GM23338 (cell line): ENCODE measurements at regions not wholly inside any gene's neighbourhood (a gene's known extent, or its start where the extent isn't known, plus 50 kb on each side); places are given as distances from the start of the nearest gene placed in this dataset.

Source experiments
- ATAC-seq: fragments of 200-7000 bp; cut with Tn5 transposase; 3 replicates; pipeline ENCODE4 v1.9.1; 2020
- DNase-seq: peaks from one replicate; pipeline ENCODE4 v3.0.0-alpha.2; 2015; ENCODE audit warnings: low spot score
- H2AFZ ChIP-seq: fragments of 200-600 bp; sonication (generic); 2 replicates; pipeline ENCODE4 v1.8.0; 2016; ENCODE audit warnings: antibody characterized with exemption, mild to moderate bottlenecking, moderate library complexity
- H3F3A ChIP-seq: fragments of 200-600 bp; sonication (generic); replicated peaks from 2 replicates; pipeline ENCODE4 v1.8.0; 2017; ENCODE audit warnings: antibody characterized with exemption, mixed run types, low read depth
- H3K27ac ChIP-seq: fragments of 200-600 bp; sonication (generic); 2 replicates; pipeline ENCODE4 v1.6.1; 2016; ENCODE audit warnings: low read depth
- H3K27me3 ChIP-seq: fragments of 200-600 bp; sonication (generic); 2 replicates; pipeline ENCODE4 v1.8.0; 2016; ENCODE audit warnings: mild to moderate bottlenecking, mixed run types, moderate library complexity; ENCODE audit not compliant: insufficient read depth
- H3K36me3 ChIP-seq: fragments of 200-600 bp; sonication (generic); 2 replicates; pipeline ENCODE4 v1.8.0; 2016; ENCODE audit warnings: mild to moderate bottlenecking; ENCODE audit not compliant: insufficient read depth
- H3K4me1 ChIP-seq: fragments of 200-600 bp; sonication (generic); 2 replicates; pipeline ENCODE4 v1.8.0; 2016; ENCODE audit warnings: mild to moderate bottlenecking, moderate library complexity; ENCODE audit not compliant: insufficient read depth
- H3K4me2 ChIP-seq: fragments of 200-600 bp; sonication (generic); 2 replicates; pipeline ENCODE4 v1.7.1; 2017; ENCODE audit warnings: mixed run types
- H3K4me3 ChIP-seq: fragments of 200-600 bp; sonication (generic); 2 replicates; pipeline ENCODE4 v1.6.1; 2016; ENCODE audit warnings: mixed run types
- H3K79me2 ChIP-seq: fragments of 200-600 bp; sonication (generic); replicated peaks from 2 replicates; pipeline ENCODE4 v1.8.0; 2017; ENCODE audit warnings: mild to moderate bottlenecking; ENCODE audit not compliant: insufficient read depth
- H3K9me2 ChIP-seq: fragments of 200-600 bp; sonication (generic); 2 replicates; pipeline ENCODE4 v1.8.0; 2017; ENCODE audit not compliant: insufficient read depth
- H4K20me1 ChIP-seq: fragments of 200-600 bp; sonication (generic); replicated peaks from 2 replicates; pipeline ENCODE4 v1.8.0; 2017; ENCODE audit warnings: mild to moderate bottlenecking; ENCODE audit not compliant: insufficient read depth
- H3K27ac Mint-ChIP-seq: 2 replicates; pipeline ENCODE4 v1.8.0; 2020; ENCODE audit warnings: inconsistent platforms, mild to moderate bottlenecking, moderate library complexity, mixed read lengths
- H3K27me3 Mint-ChIP-seq: 3 replicates; pipeline ENCODE4 v1.8.0; 2022; ENCODE audit warnings: low read depth, mild to moderate bottlenecking, moderate library complexity, mixed read lengths, inconsistent platforms; ENCODE audit not compliant: insufficient read depth, poor library complexity
- H3K36me3 Mint-ChIP-seq: 3 replicates; pipeline ENCODE4 v1.8.0; 2021; ENCODE audit warnings: low read depth, mild to moderate bottlenecking, inconsistent platforms, moderate library complexity, mixed read lengths
- H3K4me1 Mint-ChIP-seq: 3 replicates; pipeline ENCODE4 v1.8.0; 2020; ENCODE audit warnings: mild to moderate bottlenecking, inconsistent platforms, mixed read lengths
- H3K4me3 Mint-ChIP-seq: 3 replicates; pipeline ENCODE4 v1.8.0; 2021; ENCODE audit warnings: moderate library complexity, mild to moderate bottlenecking, inconsistent platforms, mixed read lengths
- H3K9me3 Mint-ChIP-seq: 3 replicates; pipeline ENCODE4 v1.8.0; 2020; ENCODE audit warnings: moderate library complexity, mild to moderate bottlenecking, inconsistent platforms, mixed read lengths
- CREB1 ChIP-seq: fragments of 250-450 bp; sonication (Bioruptor Pico); IDR thresholded peaks from 2 replicates; pipeline ENCODE4 v1.5.0; 2020; ENCODE audit warnings: low read depth, mild to moderate bottlenecking, moderate library complexity
- EZH2 ChIP-seq: fragments of 200-600 bp; sonication (generic); IDR thresholded peaks from one replicate; pipeline ENCODE4 v1.8.0; 2017; ENCODE audit warnings: antibody characterized with exemption, mild to moderate bottlenecking, low read depth; ENCODE audit not compliant: unreplicated experiment
- JUNB ChIP-seq: IDR thresholded peaks from one replicate; pipeline ENCODE4 v1.6.1; 2016; ENCODE audit warnings: antibody characterized with exemption; ENCODE audit not compliant: unreplicated experiment
- NANOG ChIP-seq: IDR thresholded peaks from 2 replicates; pipeline ENCODE4 v1.6.1; 2016; ENCODE audit warnings: antibody characterized with exemption, borderline replicate concordance
- POLR2AphosphoS5 ChIP-seq: IDR thresholded peaks from 2 replicates; pipeline ENCODE4 v1.6.1; 2016; ENCODE audit warnings: antibody characterized with exemption, low read depth
- STAT1 ChIP-seq: IDR thresholded peaks from one replicate; pipeline ENCODE4 v1.6.1; 2016; ENCODE audit warnings: antibody characterized with exemption; ENCODE audit not compliant: unreplicated experiment
- ZNF331 ChIP-seq: fragments of 250-450 bp; sonication (Bioruptor Pico); IDR thresholded peaks from 2 replicates; pipeline ENCODE4 v1.5.0; 2020; ENCODE audit warnings: low read depth, mild to moderate bottlenecking, moderate library complexity
- TF ChIP-seq, protein P1 (sequence below), 2 experiments: fragments of 200-600 bp in 1 of 2; sonication (generic) in 1 of 2; conservative IDR thresholded peaks; 2 replicates each; pipeline versions ENCODE4 v1.5.1 to v1.6.1; 2016 to 2017; ENCODE audit warnings: antibody characterized with exemption in 2 of 2, low read depth in 2 of 2, mild to moderate bottlenecking in 2 of 2, moderate library complexity in 1 of 2
- TF ChIP-seq, protein P2 (sequence below): IDR thresholded peaks from 2 replicates; pipeline ENCODE4 v1.6.1; 2016; ENCODE audit warnings: antibody characterized with exemption
- TF ChIP-seq, protein P3 (sequence below): fragments of 250-450 bp; sonication (Bioruptor Pico); IDR thresholded peaks from 2 replicates; pipeline ENCODE4 v1.5.0; 2020; ENCODE audit warnings: mild to moderate bottlenecking, moderate library complexity

DNA sequence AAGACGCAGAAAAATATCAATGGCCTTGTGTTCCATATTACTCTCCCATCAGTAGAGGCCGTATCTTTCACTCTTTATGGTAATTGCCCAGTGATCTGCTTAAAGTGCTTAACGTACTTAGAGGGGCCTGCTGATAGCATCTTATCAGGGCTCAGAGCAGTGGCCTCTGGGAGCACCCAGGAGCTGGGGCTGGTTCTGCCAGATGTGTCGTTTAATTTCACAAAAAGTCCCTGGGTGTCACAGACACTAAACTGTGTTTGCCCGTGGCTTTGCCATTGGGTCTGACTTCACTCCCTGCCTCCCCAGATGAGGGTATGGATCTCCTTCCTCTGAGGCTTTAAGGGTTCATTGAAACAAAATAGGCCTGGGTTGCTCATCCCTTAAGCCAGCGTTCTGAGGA lies 435.3 kb downstream of the GATA3 start:
- Histone ChIP-seq H4K20me1 (no peaks in the 10 kb centered on the region), H3K27ac (no peak overlapping the region), H3F3A (no peaks in the 10 kb centered on the region), H3K36me3 (no peaks in the 10 kb centered on the region), H3K4me1 (no peaks in the 10 kb centered on the region; the same call in 1 of the 2 replicates), H3K4me3 (no peak overlapping the region), H3K79me2 (no peaks in the 10 kb centered on the region), H2AFZ (no peak overlapping the region), H3K9me2 (peaks cover 9% of the 10 kb centered on the region), H3K27me3 (no peaks in the 10 kb centered on the region), H3K4me2 (no peak overlapping the region)
- Mint-ChIP-seq H3K9me3 (no peaks in the 10 kb centered on the region), H3K36me3 (no peaks in the 10 kb centered on the region), H3K4me3 (no peak overlapping the region), H3K4me1 (peaks cover 11% of the 10 kb centered on the region), H3K27me3 (no peaks in the 10 kb centered on the region), H3K27ac (no peak overlapping the region)
- ATAC-seq = no peak
- no peak for TF ChIP-seq NANOG
- TF ChIP-seq, protein P1, sequence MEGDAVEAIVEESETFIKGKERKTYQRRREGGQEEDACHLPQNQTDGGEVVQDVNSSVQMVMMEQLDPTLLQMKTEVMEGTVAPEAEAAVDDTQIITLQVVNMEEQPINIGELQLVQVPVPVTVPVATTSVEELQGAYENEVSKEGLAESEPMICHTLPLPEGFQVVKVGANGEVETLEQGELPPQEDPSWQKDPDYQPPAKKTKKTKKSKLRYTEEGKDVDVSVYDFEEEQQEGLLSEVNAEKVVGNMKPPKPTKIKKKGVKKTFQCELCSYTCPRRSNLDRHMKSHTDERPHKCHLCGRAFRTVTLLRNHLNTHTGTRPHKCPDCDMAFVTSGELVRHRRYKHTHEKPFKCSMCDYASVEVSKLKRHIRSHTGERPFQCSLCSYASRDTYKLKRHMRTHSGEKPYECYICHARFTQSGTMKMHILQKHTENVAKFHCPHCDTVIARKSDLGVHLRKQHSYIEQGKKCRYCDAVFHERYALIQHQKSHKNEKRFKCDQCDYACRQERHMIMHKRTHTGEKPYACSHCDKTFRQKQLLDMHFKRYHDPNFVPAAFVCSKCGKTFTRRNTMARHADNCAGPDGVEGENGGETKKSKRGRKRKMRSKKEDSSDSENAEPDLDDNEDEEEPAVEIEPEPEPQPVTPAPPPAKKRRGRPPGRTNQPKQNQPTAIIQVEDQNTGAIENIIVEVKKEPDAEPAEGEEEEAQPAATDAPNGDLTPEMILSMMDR (conservative IDR thresholded peaks at IDR 0.05; ENCODE audit: low read depth in 2 of 2) = no peak
- TF ChIP-seq STAT1 = no peak
- TF ChIP-seq JUNB = no peak
- no peak for TF ChIP-seq POLR2AphosphoS5
- no peak for TF ChIP-seq CREB1 (CRISPR knock-in tag)
- TF ChIP-seq ZNF331 (CRISPR knock-in tag) = no peak
- TF ChIP-seq, protein P2, sequence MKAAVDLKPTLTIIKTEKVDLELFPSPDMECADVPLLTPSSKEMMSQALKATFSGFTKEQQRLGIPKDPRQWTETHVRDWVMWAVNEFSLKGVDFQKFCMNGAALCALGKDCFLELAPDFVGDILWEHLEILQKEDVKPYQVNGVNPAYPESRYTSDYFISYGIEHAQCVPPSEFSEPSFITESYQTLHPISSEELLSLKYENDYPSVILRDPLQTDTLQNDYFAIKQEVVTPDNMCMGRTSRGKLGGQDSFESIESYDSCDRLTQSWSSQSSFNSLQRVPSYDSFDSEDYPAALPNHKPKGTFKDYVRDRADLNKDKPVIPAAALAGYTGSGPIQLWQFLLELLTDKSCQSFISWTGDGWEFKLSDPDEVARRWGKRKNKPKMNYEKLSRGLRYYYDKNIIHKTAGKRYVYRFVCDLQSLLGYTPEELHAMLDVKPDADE = no peak
- no peak for DNase-seq

DNA sequence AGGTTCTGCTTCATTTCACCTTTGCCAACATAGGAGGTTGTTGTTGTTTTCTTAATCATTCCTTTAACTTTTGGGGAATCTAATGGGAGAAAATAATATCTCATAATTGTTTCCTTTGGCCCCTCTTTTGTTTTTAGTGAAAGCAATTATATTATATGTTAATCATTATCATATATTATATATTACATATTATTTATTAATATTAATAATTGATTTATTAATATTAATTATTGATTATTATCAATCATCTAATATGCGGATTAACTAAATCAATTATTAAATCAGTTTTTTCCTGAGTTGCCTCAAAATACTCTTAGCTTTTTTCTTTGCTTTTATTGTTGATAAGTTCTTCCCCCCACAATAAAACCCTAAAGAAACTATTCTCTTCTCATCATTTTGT lies 443.8 kb downstream of the GATA3 start:
- H3K4me2 ChIP-seq = no peak overlapping the region
- no peak overlapping the region for H3K27ac Mint-ChIP-seq
- H3K9me2 ChIP-seq = no peaks in the 10 kb centered on the region
- H3K79me2 ChIP-seq = no peaks in the 10 kb centered on the region
- no peaks in the 10 kb centered on the region for H3K36me3 ChIP-seq
- no peak overlapping the region for H3K4me3 Mint-ChIP-seq
- H3K36me3 Mint-ChIP-seq = no peaks in the 10 kb centered on the region
- peaks cover 2% of the 10 kb centered on the region for H3K27me3 Mint-ChIP-seq
- peaks cover 28% of the 10 kb centered on the region for H3K4me1 Mint-ChIP-seq
- H3F3A ChIP-seq = no peaks in the 10 kb centered on the region
- no peak overlapping the region for H3K27ac ChIP-seq
- no peak for ATAC-seq
- H3K4me1 ChIP-seq = peaks cover 20% of the 10 kb centered on the region
- no peaks in the 10 kb centered on the region for H3K9me3 Mint-ChIP-seq
- H4K20me1 ChIP-seq = no peaks in the 10 kb centered on the region
- no peak overlapping the region for H2AFZ ChIP-seq
- H3K27me3 ChIP-seq = no peaks in the 10 kb centered on the region
- no peak for DNase-seq
- H3K4me3 ChIP-seq = no peak overlapping the region
- TF ChIP-seq EZH2 (no peak), POLR2AphosphoS5 (no peak)
- TF ChIP-seq, protein P1 (conservative IDR thresholded peaks at IDR 0.05; ENCODE audit: low read depth in 2 of 2) = no peak
- TF ChIP-seq, protein P3, sequence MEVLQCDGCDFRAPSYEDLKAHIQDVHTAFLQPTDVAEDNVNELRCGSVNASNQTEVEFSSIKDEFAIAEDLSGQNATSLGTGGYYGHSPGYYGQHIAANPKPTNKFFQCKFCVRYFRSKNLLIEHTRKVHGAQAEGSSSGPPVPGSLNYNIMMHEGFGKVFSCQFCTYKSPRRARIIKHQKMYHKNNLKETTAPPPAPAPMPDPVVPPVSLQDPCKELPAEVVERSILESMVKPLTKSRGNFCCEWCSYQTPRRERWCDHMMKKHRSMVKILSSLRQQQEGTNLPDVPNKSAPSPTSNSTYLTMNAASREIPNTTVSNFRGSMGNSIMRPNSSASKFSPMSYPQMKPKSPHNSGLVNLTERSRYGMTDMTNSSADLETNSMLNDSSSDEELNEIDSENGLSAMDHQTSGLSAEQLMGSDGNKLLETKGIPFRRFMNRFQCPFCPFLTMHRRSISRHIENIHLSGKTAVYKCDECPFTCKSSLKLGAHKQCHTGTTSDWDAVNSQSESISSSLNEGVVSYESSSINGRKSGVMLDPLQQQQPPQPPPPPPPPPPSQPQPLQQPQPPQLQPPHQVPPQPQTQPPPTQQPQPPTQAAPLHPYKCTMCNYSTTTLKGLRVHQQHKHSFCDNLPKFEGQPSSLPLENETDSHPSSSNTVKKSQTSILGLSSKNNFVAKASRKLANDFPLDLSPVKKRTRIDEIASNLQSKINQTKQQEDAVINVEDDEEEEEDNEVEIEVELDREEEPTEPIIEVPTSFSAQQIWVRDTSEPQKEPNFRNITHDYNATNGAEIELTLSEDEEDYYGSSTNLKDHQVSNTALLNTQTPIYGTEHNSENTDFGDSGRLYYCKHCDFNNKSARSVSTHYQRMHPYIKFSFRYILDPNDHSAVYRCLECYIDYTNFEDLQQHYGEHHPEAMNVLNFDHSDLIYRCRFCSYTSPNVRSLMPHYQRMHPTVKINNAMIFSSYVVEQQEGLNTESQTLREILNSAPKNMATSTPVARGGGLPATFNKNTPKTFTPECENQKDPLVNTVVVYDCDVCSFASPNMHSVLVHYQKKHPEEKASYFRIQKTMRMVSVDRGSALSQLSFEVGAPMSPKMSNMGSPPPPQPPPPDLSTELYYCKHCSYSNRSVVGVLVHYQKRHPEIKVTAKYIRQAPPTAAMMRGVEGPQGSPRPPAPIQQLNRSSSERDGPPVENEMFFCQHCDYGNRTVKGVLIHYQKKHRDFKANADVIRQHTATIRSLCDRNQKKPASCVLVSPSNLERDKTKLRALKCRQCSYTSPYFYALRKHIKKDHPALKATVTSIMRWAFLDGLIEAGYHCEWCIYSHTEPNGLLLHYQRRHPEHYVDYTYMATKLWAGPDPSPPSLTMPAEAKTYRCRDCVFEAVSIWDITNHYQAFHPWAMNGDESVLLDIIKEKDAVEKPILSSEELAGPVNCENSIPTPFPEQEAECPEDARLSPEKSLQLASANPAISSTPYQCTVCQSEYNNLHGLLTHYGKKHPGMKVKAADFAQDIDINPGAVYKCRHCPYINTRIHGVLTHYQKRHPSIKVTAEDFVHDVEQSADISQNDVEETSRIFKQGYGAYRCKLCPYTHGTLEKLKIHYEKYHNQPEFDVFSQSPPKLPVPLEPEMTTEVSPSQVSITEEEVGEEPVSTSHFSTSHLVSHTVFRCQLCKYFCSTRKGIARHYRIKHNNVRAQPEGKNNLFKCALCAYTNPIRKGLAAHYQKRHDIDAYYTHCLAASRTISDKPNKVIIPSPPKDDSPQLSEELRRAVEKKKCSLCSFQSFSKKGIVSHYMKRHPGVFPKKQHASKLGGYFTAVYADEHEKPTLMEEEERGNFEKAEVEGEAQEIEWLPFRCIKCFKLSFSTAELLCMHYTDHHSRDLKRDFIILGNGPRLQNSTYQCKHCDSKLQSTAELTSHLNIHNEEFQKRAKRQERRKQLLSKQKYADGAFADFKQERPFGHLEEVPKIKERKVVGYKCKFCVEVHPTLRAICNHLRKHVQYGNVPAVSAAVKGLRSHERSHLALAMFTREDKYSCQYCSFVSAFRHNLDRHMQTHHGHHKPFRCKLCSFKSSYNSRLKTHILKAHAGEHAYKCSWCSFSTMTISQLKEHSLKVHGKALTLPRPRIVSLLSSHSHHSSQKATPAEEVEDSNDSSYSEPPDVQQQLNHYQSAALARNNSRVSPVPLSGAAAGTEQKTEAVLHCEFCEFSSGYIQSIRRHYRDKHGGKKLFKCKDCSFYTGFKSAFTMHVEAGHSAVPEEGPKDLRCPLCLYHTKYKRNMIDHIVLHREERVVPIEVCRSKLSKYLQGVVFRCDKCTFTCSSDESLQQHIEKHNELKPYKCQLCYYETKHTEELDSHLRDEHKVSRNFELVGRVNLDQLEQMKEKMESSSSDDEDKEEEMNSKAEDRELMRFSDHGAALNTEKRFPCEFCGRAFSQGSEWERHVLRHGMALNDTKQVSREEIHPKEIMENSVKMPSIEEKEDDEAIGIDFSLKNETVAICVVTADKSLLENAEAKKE (CRISPR knock-in tag) = no peak
- TF ChIP-seq, protein P2 = no peak
